ENCODE measurements at regions not wholly inside any gene's neighbourhood (a gene's known extent, or its start where the extent isn't known, plus 50 kb on each side); places are given as distances from the start of the nearest gene placed in this dataset.

DNA sequence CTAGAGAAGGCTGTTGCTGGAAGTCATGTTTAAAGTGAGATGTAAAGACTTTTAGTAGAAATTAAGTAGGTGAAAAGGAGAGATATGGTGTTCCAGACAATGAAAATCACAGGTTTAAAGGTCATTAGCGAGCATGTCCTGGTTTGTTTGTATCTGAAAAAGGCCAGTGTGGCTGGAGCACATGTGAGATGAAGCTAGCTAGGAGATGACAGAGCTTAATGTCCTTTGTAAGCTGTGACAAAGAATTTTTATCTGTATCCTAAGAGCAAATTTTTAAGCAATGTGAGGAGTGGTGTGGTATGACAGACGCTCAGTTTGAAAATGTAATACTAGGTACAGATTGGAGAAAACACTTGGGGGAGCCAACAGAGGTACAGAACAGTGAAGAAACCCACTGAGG lies 567.2 kb upstream of the ARRDC3 start:
- TF ChIP-seq CTCF (IDR thresholded peaks at IDR 0.05; ENCODE audit: low read depth, low read length) (no peak), EZH2phosphoT487 (IDR thresholded peaks at IDR 0.05; ENCODE audit: low read depth) (no peak)

All from OCI-LY3 (cell line).